ENCODE measurements at regions not wholly inside any gene's neighbourhood (a gene's known extent, or its start where the extent isn't known, plus 50 kb on each side); places are given as distances from the start of the nearest gene placed in this dataset.

DNA sequence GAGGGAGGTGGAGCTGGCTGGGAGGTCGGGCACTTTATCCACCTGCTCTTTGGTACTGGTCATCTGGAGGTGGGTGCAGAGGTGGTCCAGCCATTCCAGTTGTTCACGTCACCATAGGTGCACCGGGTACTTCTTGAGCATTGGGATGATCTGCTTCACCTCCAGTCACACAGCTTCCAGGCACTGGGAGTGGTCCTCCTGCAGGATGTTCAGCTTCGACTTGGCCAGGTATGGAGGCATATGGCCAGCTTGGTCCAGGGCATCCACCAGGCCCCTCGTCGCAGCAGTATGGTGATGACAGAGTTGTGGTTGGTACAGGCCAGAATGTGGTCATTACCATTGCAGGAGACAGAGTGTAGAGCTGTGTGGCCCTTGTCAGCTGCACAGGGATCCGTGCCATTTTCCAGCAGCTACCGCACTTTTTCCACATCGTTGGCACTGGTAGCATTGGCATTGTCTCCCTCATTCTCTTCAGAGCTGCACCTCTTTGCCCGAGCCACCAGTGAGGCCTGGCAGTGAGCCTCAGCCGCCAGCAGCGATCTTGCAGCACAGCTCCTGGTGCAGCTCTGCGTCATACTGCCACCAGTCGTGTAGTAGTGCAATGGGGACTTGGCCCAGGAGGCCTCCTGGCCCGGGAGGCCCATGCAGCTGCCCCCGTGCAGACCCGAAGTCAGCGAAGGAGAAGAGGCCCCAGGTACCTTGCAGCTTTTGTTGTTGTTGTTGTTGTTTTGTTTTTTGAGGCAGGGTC is 150.9 kb downstream of the ZNF22 start:
- Mint-ChIP-seq H3K4me3 (no peak overlapping the region), H3K9me3 (no peaks in the 10 kb centered on the region), H3K36me3 (no peaks in the 10 kb centered on the region), H3K27me3 (ENCODE audit: low read depth in 2 of 2) (peaks cover 9 to 10% of the 10 kb centered on the region in 2 donors), H3K4me1 (no peaks in the 10 kb centered on the region), H3K27ac (no peak overlapping the region)
- intact Hi-C loops (cut with micrococcal nuclease), result no loop called here
- WGBS (ENCODE audit: insufficient coverage), result 95% methylated on average over 18 of the region's 18 CpGs
- ATAC-seq (no peak), DNase-seq (no peak)
- Histone ChIP-seq H3K27me3 (ENCODE audit: control insufficient read depth, insufficient read depth, low read length) (no peaks in the 10 kb centered on the region), H3K4me3 (ENCODE audit: low read length) (no peak overlapping the region), H3K27ac (ENCODE audit: low read length) (no peak overlapping the region), H3K36me3 (ENCODE audit: control insufficient read depth, insufficient read depth, low read length) (no peaks in the 10 kb centered on the region), H3K9me3 (ENCODE audit: control insufficient read depth, insufficient read depth, low read length) (no peaks in the 10 kb centered on the region), H3K4me1 (ENCODE audit: control insufficient read depth, insufficient read depth, low read length) (no peaks in the 10 kb centered on the region)
- TF ChIP-seq, protein P1, sequence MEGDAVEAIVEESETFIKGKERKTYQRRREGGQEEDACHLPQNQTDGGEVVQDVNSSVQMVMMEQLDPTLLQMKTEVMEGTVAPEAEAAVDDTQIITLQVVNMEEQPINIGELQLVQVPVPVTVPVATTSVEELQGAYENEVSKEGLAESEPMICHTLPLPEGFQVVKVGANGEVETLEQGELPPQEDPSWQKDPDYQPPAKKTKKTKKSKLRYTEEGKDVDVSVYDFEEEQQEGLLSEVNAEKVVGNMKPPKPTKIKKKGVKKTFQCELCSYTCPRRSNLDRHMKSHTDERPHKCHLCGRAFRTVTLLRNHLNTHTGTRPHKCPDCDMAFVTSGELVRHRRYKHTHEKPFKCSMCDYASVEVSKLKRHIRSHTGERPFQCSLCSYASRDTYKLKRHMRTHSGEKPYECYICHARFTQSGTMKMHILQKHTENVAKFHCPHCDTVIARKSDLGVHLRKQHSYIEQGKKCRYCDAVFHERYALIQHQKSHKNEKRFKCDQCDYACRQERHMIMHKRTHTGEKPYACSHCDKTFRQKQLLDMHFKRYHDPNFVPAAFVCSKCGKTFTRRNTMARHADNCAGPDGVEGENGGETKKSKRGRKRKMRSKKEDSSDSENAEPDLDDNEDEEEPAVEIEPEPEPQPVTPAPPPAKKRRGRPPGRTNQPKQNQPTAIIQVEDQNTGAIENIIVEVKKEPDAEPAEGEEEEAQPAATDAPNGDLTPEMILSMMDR (IDR thresholded peaks at IDR 0.05), result no peak

DNA sequence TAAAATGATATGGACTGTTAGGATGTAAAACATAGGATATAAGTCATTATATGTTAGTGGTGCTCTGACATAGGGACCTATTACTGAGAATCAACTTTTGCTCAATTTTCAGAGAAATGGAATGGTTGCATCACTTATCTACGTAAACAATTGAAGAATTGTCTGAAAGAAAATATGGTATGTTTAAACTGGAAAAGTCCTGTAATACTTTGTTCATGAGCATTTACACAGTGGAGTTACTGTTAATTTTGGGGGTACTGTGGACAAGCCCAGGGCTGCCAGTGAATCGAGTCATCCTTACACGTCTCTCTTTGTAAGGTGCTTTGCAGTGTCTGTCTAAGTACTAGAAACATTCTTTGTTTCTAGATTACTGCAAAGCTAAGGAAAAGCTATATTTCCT is 152.0 kb downstream of the ZNF22 start:
- H3K27ac ChIP-seq (ENCODE audit: low read length), result no peak overlapping the region
- ATAC-seq (no peak), DNase-seq (no peak)
- no peak overlapping the region for H3K4me3 ChIP-seq (ENCODE audit: low read length)
- intact Hi-C loops (cut with micrococcal nuclease), result no loop called here
- H3K36me3 Mint-ChIP-seq, result no peaks in the 10 kb centered on the region
- no peaks in the 10 kb centered on the region for H3K9me3 ChIP-seq (ENCODE audit: control insufficient read depth, insufficient read depth, low read length)
- TF ChIP-seq, protein P1 (IDR thresholded peaks at IDR 0.05), result no peak
- H3K9me3 Mint-ChIP-seq, result no peaks in the 10 kb centered on the region
- peaks cover 9 to 10% of the 10 kb centered on the region in 2 donors for H3K27me3 Mint-ChIP-seq (ENCODE audit: low read depth in 2 of 2)
- H3K27me3 ChIP-seq (ENCODE audit: control insufficient read depth, insufficient read depth, low read length), result no peaks in the 10 kb centered on the region
- H3K4me1 Mint-ChIP-seq, result no peaks in the 10 kb centered on the region
- 94% methylated on average over 3 of the region's 3 CpGs for WGBS (ENCODE audit: insufficient coverage)
- H3K27ac Mint-ChIP-seq, result no peak overlapping the region
- H3K36me3 ChIP-seq (ENCODE audit: control insufficient read depth, insufficient read depth, low read length), result no peaks in the 10 kb centered on the region
- H3K4me3 Mint-ChIP-seq, result no peak overlapping the region
- no peaks in the 10 kb centered on the region for H3K4me1 ChIP-seq (ENCODE audit: control insufficient read depth, insufficient read depth, low read length)

DNA sequence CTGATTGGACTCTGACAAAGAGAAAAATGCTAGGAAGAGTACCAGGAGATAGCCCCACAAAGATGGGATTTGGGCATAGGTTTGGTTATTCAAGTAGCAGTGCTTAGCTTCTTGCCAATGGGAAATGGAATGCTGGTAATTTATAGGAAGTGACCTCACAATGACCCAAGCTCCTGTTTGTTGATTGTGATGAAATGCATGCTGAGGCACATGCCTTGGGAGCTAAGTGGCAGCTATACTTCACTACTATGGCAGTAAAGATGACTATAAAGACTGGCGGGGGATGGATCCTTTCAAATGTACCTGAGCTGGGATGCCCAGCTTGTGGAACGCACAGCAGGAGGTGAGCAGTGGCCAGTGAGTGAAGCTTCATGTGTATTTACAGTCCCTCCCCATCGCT is 153.8 kb downstream of the ZNF22 start:
- Mint-ChIP-seq H3K4me3 (no peak overlapping the region), H3K4me1 (no peaks in the 10 kb centered on the region), H3K27me3 (ENCODE audit: low read depth in 2 of 2) (peaks cover 9 to 10% of the 10 kb centered on the region in 2 donors), H3K36me3 (no peaks in the 10 kb centered on the region), H3K27ac (no peak overlapping the region), H3K9me3 (no peaks in the 10 kb centered on the region)
- TF ChIP-seq, protein P1 (IDR thresholded peaks at IDR 0.05), result no peak
- DNase-seq, result no peak
- intact Hi-C loops (cut with micrococcal nuclease), result no loop called here
- Histone ChIP-seq H3K27ac (ENCODE audit: low read length) (no peak overlapping the region), H3K9me3 (ENCODE audit: control insufficient read depth, insufficient read depth, low read length) (no peaks in the 10 kb centered on the region), H3K27me3 (ENCODE audit: control insufficient read depth, insufficient read depth, low read length) (no peaks in the 10 kb centered on the region), H3K36me3 (ENCODE audit: control insufficient read depth, insufficient read depth, low read length) (no peaks in the 10 kb centered on the region), H3K4me3 (ENCODE audit: low read length) (no peak overlapping the region), H3K4me1 (ENCODE audit: control insufficient read depth, insufficient read depth, low read length) (no peaks in the 10 kb centered on the region)
- no peak for ATAC-seq
- 89% methylated on average over 3 of the region's 3 CpGs for WGBS (ENCODE audit: insufficient coverage)

DNA sequence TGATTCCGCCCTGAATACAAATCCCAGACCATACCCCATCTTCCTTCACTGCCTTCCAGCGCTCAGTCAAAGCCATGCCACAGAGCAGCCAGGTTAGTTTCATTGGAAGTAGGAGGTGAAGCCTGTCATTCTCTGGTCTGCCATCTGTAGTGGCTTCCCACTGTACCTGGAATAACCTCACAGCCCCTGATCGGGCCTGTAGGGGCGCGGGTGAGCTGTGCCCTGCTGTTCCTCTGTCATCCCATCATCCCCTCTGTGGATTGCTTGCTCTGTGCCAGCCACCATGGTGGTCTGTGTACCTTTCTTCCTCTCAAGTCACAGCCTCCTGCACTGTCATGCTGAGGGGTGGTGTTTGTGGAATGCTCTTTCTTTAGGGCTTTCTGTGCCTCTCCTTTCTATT is 155.1 kb downstream of the ZNF22 start:
- intact Hi-C loops (cut with micrococcal nuclease), result no loop called here
- H3K27ac Mint-ChIP-seq, result no peak overlapping the region
- no peaks in the 10 kb centered on the region for H3K36me3 ChIP-seq (ENCODE audit: control insufficient read depth, insufficient read depth, low read length)
- no peaks in the 10 kb centered on the region for H3K4me1 Mint-ChIP-seq
- no peaks in the 10 kb centered on the region for H3K27me3 ChIP-seq (ENCODE audit: control insufficient read depth, insufficient read depth, low read length)
- no peak overlapping the region for H3K4me3 ChIP-seq (ENCODE audit: low read length)
- no peaks in the 10 kb centered on the region for H3K9me3 ChIP-seq (ENCODE audit: control insufficient read depth, insufficient read depth, low read length)
- H3K9me3 Mint-ChIP-seq, result no peaks in the 10 kb centered on the region
- ATAC-seq (peak in 1 of 3 donors; percentile 14), DNase-seq (no peak)
- no peaks in the 10 kb centered on the region for H3K36me3 Mint-ChIP-seq
- no peak overlapping the region for H3K27ac ChIP-seq (ENCODE audit: low read length)
- TF ChIP-seq, protein P1 (IDR thresholded peaks at IDR 0.05), result no peak
- 94% methylated on average over 3 of the region's 5 CpGs for WGBS (ENCODE audit: insufficient coverage)
- no peak overlapping the region for H3K4me3 Mint-ChIP-seq
- H3K4me1 ChIP-seq (ENCODE audit: control insufficient read depth, insufficient read depth, low read length), result no peaks in the 10 kb centered on the region
- H3K27me3 Mint-ChIP-seq (ENCODE audit: low read depth in 2 of 2), result peaks cover 9 to 10% of the 10 kb centered on the region in 2 donors
